ENCODE measurements at regions not wholly inside any gene's neighbourhood (a gene's known extent, or its start where the extent isn't known, plus 50 kb on each side); places are given as distances from the start of the nearest gene placed in this dataset.
"Not testable (repeated sequence)": the region's sequence is repeated elsewhere in the genome, so short reads cannot be mapped to it uniquely, and the experiment has no call there.

- H3K36me3 ChIP-seq (replicated peaks; ENCODE audit: low read depth, low read length): no peaks in the 10 kb centered on the region
- H3K27ac ChIP-seq (ENCODE audit: low read length): no peak overlapping the region
- no peaks in the 10 kb centered on the region for H3K4me1 ChIP-seq (ENCODE audit: low read length)
- no peak overlapping the region for H3K4me2 ChIP-seq (ENCODE audit: low read length)
- H3K4me3 ChIP-seq (ENCODE audit: low read length): no peak overlapping the region
- H2AFZ ChIP-seq (ENCODE audit: low read depth, low read length): no peak overlapping the region
- no peaks in the 10 kb centered on the region for H3K9me3 ChIP-seq (ENCODE audit: insufficient read depth, low read length)
- H3K79me2 ChIP-seq (ENCODE audit: low read length): no peaks in the 10 kb centered on the region
- no peak overlapping the region for H3K9ac ChIP-seq (ENCODE audit: low read length)
- no peaks in the 10 kb centered on the region for H3K27me3 ChIP-seq (ENCODE audit: low read depth, low read length)
- TF ChIP-seq EZH2phosphoT487 (IDR thresholded peaks at IDR 0.05; ENCODE audit: low read depth) (no peak), CTCF (IDR thresholded peaks at IDR 0.05; ENCODE audit: low read depth, low read length) (no peak)
- H4K20me1 ChIP-seq (ENCODE audit: insufficient read depth, low read length): no peaks in the 10 kb centered on the region
These were observed 108.0 kb upstream of the TMTC1 start for GRCh38 chr12:29891792-29892191.

GRCh38 chr12:29889737-29890136, 106.0 kb upstream of the TMTC1 start:
- Histone ChIP-seq H3K4me1 (ENCODE audit: low read length) (no peaks in the 10 kb centered on the region), H2AFZ (ENCODE audit: low read depth, low read length) (no peak overlapping the region), H4K20me1 (ENCODE audit: insufficient read depth, low read length) (no peaks in the 10 kb centered on the region), H3K79me2 (ENCODE audit: low read length) (no peaks in the 10 kb centered on the region), H3K9ac (ENCODE audit: low read length) (no peak overlapping the region), H3K9me3 (ENCODE audit: insufficient read depth, low read length) (no peaks in the 10 kb centered on the region), H3K27ac (ENCODE audit: low read length) (no peak overlapping the region), H3K4me3 (ENCODE audit: low read length) (no peak overlapping the region), H3K36me3 (replicated peaks; ENCODE audit: low read depth, low read length) (no peaks in the 10 kb centered on the region), H3K4me2 (ENCODE audit: low read length) (no peak overlapping the region), H3K27me3 (ENCODE audit: low read depth, low read length) (no peaks in the 10 kb centered on the region)
- TF ChIP-seq CTCF (IDR thresholded peaks at IDR 0.05; ENCODE audit: low read depth, low read length) (peak; percentile 75), EZH2phosphoT487 (IDR thresholded peaks at IDR 0.05; ENCODE audit: low read depth) (no peak)

- Histone ChIP-seq H3K4me2 (ENCODE audit: low read length) (no peak overlapping the region), H3K4me3 (ENCODE audit: low read length) (no peak overlapping the region), H2AFZ (ENCODE audit: low read depth, low read length) (no peak overlapping the region), H3K79me2 (ENCODE audit: low read length) (no peaks in the 10 kb centered on the region), H3K36me3 (replicated peaks; ENCODE audit: low read depth, low read length) (no peaks in the 10 kb centered on the region), H4K20me1 (ENCODE audit: insufficient read depth, low read length) (no peaks in the 10 kb centered on the region), H3K27me3 (ENCODE audit: low read depth, low read length) (no peaks in the 10 kb centered on the region), H3K4me1 (ENCODE audit: low read length) (no peaks in the 10 kb centered on the region), H3K27ac (ENCODE audit: low read length) (no peak overlapping the region), H3K9me3 (ENCODE audit: insufficient read depth, low read length) (no peaks in the 10 kb centered on the region), H3K9ac (ENCODE audit: low read length) (no peak overlapping the region)
- TF ChIP-seq CTCF (IDR thresholded peaks at IDR 0.05; ENCODE audit: low read depth, low read length): no peak
- TF ChIP-seq EZH2phosphoT487 (IDR thresholded peaks at IDR 0.05; ENCODE audit: low read depth): no peak
These were observed 105.0 kb upstream of the TMTC1 start for GRCh38 chr12:29888777-29889176.

- H3K9me3 ChIP-seq (ENCODE audit: insufficient read depth, low read length); H3K27me3 ChIP-seq (ENCODE audit: low read depth, low read length); H3K27ac ChIP-seq (ENCODE audit: low read length); H2AFZ ChIP-seq (ENCODE audit: low read depth, low read length); H3K4me3 ChIP-seq (ENCODE audit: low read length); H3K36me3 ChIP-seq (replicated peaks; ENCODE audit: low read depth, low read length); H3K79me2 ChIP-seq (ENCODE audit: low read length); H3K9ac ChIP-seq (ENCODE audit: low read length); H3K4me1 ChIP-seq (ENCODE audit: low read length); H3K4me2 ChIP-seq (ENCODE audit: low read length); H4K20me1 ChIP-seq (ENCODE audit: insufficient read depth, low read length): not testable (repeated sequence)
These were observed 101.2 kb upstream of the TMTC1 start for GRCh38 chr12:29884957-29885356.

All from OCI-LY3 (cell line).